Testis (tissue), 2 donors: ENCODE measurements at regions not wholly inside any gene's neighbourhood (a gene's known extent, or its start where the extent isn't known, plus 50 kb on each side); places are given as distances from the start of the nearest gene placed in this dataset.

Experiments used
- CTCF ChIP-seq, 3 experiments: fragments of 450-650 bp in 2 of 3; fragments of 200-600 bp in 1 of 3; sonication (generic) in 1 of 3; IDR thresholded peaks; one replicate each; pipeline ENCODE4 v1.5.1; 2016 to 2019; ENCODE audit warnings: antibody characterized with exemption in 3 of 3, mild to moderate bottlenecking in 2 of 3, moderate library complexity in 1 of 3
- POLR2A ChIP-seq: fragments of 450-650 bp; IDR thresholded peaks from one replicate; pipeline ENCODE4 v1.6.1; 2017; ENCODE audit warnings: antibody characterized with exemption, mild to moderate bottlenecking, moderate library complexity

- TF ChIP-seq CTCF (IDR thresholded peaks at IDR 0.05) (no peak), POLR2A (no peak)
These were observed 420.2 kb upstream of the TBX3 start for GRCh38 chr12:115103884-115104883.
